ENCODE measurements at regions not wholly inside any gene's neighbourhood (a gene's known extent, or its start where the extent isn't known, plus 50 kb on each side); places are given as distances from the start of the nearest gene placed in this dataset.

DNA sequence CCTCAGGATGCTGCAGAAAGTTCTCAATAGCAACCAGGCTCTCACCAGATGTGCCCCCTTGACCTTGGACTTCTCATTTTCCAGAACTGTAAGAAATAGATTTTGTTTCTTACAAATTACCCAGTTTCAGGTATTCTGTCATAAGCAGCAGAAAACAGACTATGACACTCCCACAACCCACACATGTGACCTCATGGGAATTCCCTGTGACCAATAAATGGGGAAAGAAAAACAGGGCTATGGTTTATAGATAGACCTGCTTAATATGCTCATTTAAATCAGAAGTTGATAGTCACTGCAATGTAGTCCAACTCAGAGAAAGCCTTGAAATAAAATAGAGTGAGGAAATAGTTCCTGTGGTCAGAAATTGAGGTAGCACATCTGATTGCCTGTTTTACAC lies 380.9 kb upstream of the PTBP2 start:
- dilution Hi-C loops (cut with MboI; ENCODE audit: extremely low pct_ligation_motif_present, low sequenced_read_pairs), result no loop called here

More for the DNA sequence above, 380.9 kb upstream of the PTBP2 start:
- Histone ChIP-seq H3K27ac (ENCODE audit: insufficient read depth, low read depth, low read length) (no peak overlapping the region), H3K27me3 (ENCODE audit: control insufficient read depth in 2 of 2, insufficient read depth in 2 of 2, low read length in 2 of 2) (no peaks in the 10 kb centered on the region), H3K9ac (replicated peaks; ENCODE audit: extremely low read depth, insufficient read depth, low read length) (no peak overlapping the region), H4K20me1 (replicated peaks; ENCODE audit: control insufficient read depth, extremely low read depth, insufficient read depth, low read length) (no peaks in the 10 kb centered on the region), H2AFZ (ENCODE audit: low read depth, low read length) (no peak overlapping the region), H3K4me3 (replicated peaks in 1 of 3; ENCODE audit: insufficient read depth in 1 of 3, low read depth in 1 of 3, low read length in 3 of 3) (no peak overlapping the region), H3K9me3 (replicated peaks; ENCODE audit: control insufficient read depth, insufficient read depth, low read length) (no peaks in the 10 kb centered on the region), H3K79me2 (ENCODE audit: control insufficient read depth, insufficient read depth, low read length) (no peaks in the 10 kb centered on the region), H3K4me1 (ENCODE audit: control insufficient read depth, extremely low read depth, insufficient read depth, low read length) (no peaks in the 10 kb centered on the region), H3K9me1 (replicated peaks; ENCODE audit: control insufficient read depth, extremely low read depth, insufficient read depth, low read length) (no peaks in the 10 kb centered on the region), H3K4me2 (ENCODE audit: insufficient read depth, low read length) (no peak overlapping the region), H3K36me3 (ENCODE audit: control insufficient read depth in 2 of 2, extremely low read depth in 1 of 2, insufficient read depth in 2 of 2, low read length in 2 of 2) (no peaks in the 10 kb centered on the region)
- intact Hi-C loops (cut with micrococcal nuclease), result no loop called here
- no peak for TF ChIP-seq GATA2 (IDR thresholded peaks at IDR 0.05; ENCODE audit: insufficient read depth, insufficient read length, low read depth, low read length)
- TF ChIP-seq FOS (IDR thresholded peaks at IDR 0.05; ENCODE audit: borderline replicate concordance, insufficient read depth, low read length), result no peak
- TF ChIP-seq, protein P1, sequence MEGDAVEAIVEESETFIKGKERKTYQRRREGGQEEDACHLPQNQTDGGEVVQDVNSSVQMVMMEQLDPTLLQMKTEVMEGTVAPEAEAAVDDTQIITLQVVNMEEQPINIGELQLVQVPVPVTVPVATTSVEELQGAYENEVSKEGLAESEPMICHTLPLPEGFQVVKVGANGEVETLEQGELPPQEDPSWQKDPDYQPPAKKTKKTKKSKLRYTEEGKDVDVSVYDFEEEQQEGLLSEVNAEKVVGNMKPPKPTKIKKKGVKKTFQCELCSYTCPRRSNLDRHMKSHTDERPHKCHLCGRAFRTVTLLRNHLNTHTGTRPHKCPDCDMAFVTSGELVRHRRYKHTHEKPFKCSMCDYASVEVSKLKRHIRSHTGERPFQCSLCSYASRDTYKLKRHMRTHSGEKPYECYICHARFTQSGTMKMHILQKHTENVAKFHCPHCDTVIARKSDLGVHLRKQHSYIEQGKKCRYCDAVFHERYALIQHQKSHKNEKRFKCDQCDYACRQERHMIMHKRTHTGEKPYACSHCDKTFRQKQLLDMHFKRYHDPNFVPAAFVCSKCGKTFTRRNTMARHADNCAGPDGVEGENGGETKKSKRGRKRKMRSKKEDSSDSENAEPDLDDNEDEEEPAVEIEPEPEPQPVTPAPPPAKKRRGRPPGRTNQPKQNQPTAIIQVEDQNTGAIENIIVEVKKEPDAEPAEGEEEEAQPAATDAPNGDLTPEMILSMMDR (IDR thresholded peaks at IDR 0.05; ENCODE audit: extremely low read depth in 1 of 2, insufficient read depth in 1 of 2, low read depth in 1 of 2, low read length in 2 of 2), result no peak
- no peak for TF ChIP-seq JUN (IDR thresholded peaks at IDR 0.05; ENCODE audit: borderline replicate concordance, insufficient read depth, insufficient read length, low read depth)
- TF ChIP-seq POLR2A (IDR thresholded peaks at IDR 0.05; ENCODE audit: low read depth, low read length), result no peak
- no peak for TF ChIP-seq MYC (IDR thresholded peaks at IDR 0.05; ENCODE audit: low read depth, low read length)
- no peak for TF ChIP-seq POLR2AphosphoS5 (IDR thresholded peaks at IDR 0.05; ENCODE audit: insufficient read depth, low read depth, low read length)
- TF ChIP-seq, protein P2, sequence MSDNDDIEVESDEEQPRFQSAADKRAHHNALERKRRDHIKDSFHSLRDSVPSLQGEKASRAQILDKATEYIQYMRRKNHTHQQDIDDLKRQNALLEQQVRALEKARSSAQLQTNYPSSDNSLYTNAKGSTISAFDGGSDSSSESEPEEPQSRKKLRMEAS (IDR thresholded peaks at IDR 0.05; ENCODE audit: insufficient read depth, insufficient read length), result no peak
- TF ChIP-seq EZH2 (IDR thresholded peaks at IDR 0.05; ENCODE audit: borderline replicate concordance, low read depth, low read length, severe bottlenecking), result no peak
- no TSS peak for BruUV-seq (replicated peaks)
- POLR2A ChIA-PET, result no interaction called here
- CTCF ChIA-PET, result no interaction called here
- DNase-seq (ENCODE audit: low read depth, low spot score) (no peak), FAIRE-seq (no peak)

All from endothelial cell of umbilical vein (primary cell).